Endothelial cell of umbilical vein (primary cell): ENCODE measurements at regions not wholly inside any gene's neighbourhood (a gene's known extent, or its start where the extent isn't known, plus 50 kb on each side); places are given as distances from the start of the nearest gene placed in this dataset.

Experiments used
- BruUV-seq: library from RNA; stranded (reverse); fragments of 400-500 nt; replicated peaks from 2 replicates; lab custom pipeline; 2021; lab: Mats Ljungman, UMichigan
- CTCF ChIA-PET: fragments of 300-600, 350-600 bp; sonication (Branson Sonifier 250); formaldehyde crosslinking; loops from one replicate; lab custom pipeline; 2021; ENCODE audit warnings: antibody characterized with exemption, inconsistent platforms; lab: Charles Lee
- POLR2A ChIA-PET: fragments of 300-600, 350-600 bp; sonication (Branson Sonifier 250); formaldehyde crosslinking; loops from one replicate; lab custom pipeline; 2021; ENCODE audit warnings: antibody characterized with exemption, inconsistent platforms; lab: Charles Lee
- DNase-seq: peaks from one replicate; pipeline ENCODE4 v3.0.0-alpha.2; 2011; ENCODE audit warnings: low read depth, low spot score
- FAIRE-seq: peaks from 2 replicates; lab custom pipeline; 2011; peaks lifted over from hg19 to GRCh38; lab: Jason Lieb, UNC
- H2AFZ ChIP-seq: 2 replicates; pipeline ENCODE4 v1.6.0; 2012; ENCODE audit warnings: low read depth, low read length, control low read depth, inconsistent platforms
- H3K27ac ChIP-seq: 2 replicates; pipeline ENCODE4 v1.5.1; 2011; ENCODE audit warnings: low read depth, mild to moderate bottlenecking, control low read depth, low read length, moderate library complexity; ENCODE audit not compliant: insufficient read depth
- H3K27me3 ChIP-seq, 2 experiments: 2 replicates each; pipeline versions ENCODE4 v1.6.0 to v1.6.1; 2011; ENCODE audit warnings: low read length in 2 of 2, mixed read lengths in 1 of 2; ENCODE audit not compliant: control insufficient read depth in 2 of 2, insufficient read depth in 2 of 2
- H3K36me3 ChIP-seq, 2 experiments: 2 replicates in 1 of 2; 3 replicates in 1 of 2; pipeline ENCODE4 v1.5.1; 2011; ENCODE audit warnings: low read length in 2 of 2, mild to moderate bottlenecking in 1 of 2, moderate library complexity in 1 of 2; ENCODE audit not compliant: control insufficient read depth in 2 of 2, insufficient read depth in 2 of 2; ENCODE audit errors: extremely low read depth in 1 of 2
- H3K4me1 ChIP-seq: 3 replicates; pipeline ENCODE4 v1.5.1; 2011; ENCODE audit warnings: mild to moderate bottlenecking, low read length; ENCODE audit not compliant: control insufficient read depth, insufficient read depth; ENCODE audit errors: extremely low read depth
- H3K4me2 ChIP-seq: 2 replicates; pipeline ENCODE4 v1.6.1; 2011; ENCODE audit warnings: low read length, control low read depth, mixed read lengths; ENCODE audit not compliant: insufficient read depth
- H3K4me3 ChIP-seq, 3 experiments: fragments of 200-600 bp in 1 of 3; sonication (generic), shearing (Covaris generic) in 1 of 3; replicated peaks in 1 of 3; 2 replicates each; pipeline ENCODE4 v1.5.1; 2011 to 2016; ENCODE audit warnings: control low read depth in 3 of 3, low read length in 3 of 3, mild to moderate bottlenecking in 2 of 3, inconsistent platforms in 1 of 3, low read depth in 1 of 3, moderate library complexity in 1 of 3; ENCODE audit not compliant: insufficient read depth in 1 of 3
- H3K79me2 ChIP-seq: 2 replicates; pipeline ENCODE4 v1.6.0; 2012; ENCODE audit warnings: low read length, inconsistent platforms; ENCODE audit not compliant: control insufficient read depth, insufficient read depth
- H3K9ac ChIP-seq: replicated peaks from 2 replicates; pipeline ENCODE3; 2011; ENCODE audit warnings: low read length, control low read depth; ENCODE audit not compliant: insufficient read depth; ENCODE audit errors: extremely low read depth
- H3K9me1 ChIP-seq: replicated peaks from 3 replicates; pipeline ENCODE4 v1.6.0; 2011; ENCODE audit warnings: mild to moderate bottlenecking, low read length; ENCODE audit not compliant: control insufficient read depth, insufficient read depth; ENCODE audit errors: extremely low read depth
- H3K9me3 ChIP-seq: replicated peaks from 2 replicates; pipeline ENCODE4 v1.5.1; 2012; ENCODE audit warnings: low read length, inconsistent platforms; ENCODE audit not compliant: control insufficient read depth, insufficient read depth
- H4K20me1 ChIP-seq: replicated peaks from 2 replicates; pipeline ENCODE3; 2011; ENCODE audit warnings: mild to moderate bottlenecking, low read length; ENCODE audit not compliant: control insufficient read depth, insufficient read depth; ENCODE audit errors: extremely low read depth
- CTCF ChIP-seq, 2 donors: IDR thresholded peaks; 1 replicate in 1 of 2; 2 replicates in 1 of 2; pipeline ENCODE4 v1.5.1; 2011; ENCODE audit warnings: low read length in 2 of 2, mild to moderate bottlenecking in 2 of 2, moderate library complexity in 2 of 2, control low read depth in 1 of 2, inconsistent platforms in 1 of 2, low read depth in 1 of 2; ENCODE audit not compliant: insufficient read depth in 1 of 2; ENCODE audit errors: extremely low read depth in 1 of 2
- FOS ChIP-seq: IDR thresholded peaks from 2 replicates; pipeline ENCODE4 v1.6.1; 2011; ENCODE audit warnings: mild to moderate bottlenecking, low read length, moderate library complexity, borderline replicate concordance; ENCODE audit not compliant: insufficient read depth
- JUN ChIP-seq: IDR thresholded peaks from 2 replicates; pipeline ENCODE4 v1.6.1; 2011; ENCODE audit warnings: borderline replicate concordance, low read depth; ENCODE audit not compliant: insufficient read length, insufficient read depth
- POLR2A ChIP-seq: IDR thresholded peaks from 2 replicates; pipeline ENCODE4 v1.6.1; 2012; ENCODE audit warnings: low read depth, mild to moderate bottlenecking, control low read depth, low read length
- dilution Hi-C: fragments of 300-500 bp; cut with MboI; formaldehyde crosslinking; loops from one replicate; pipeline ENCODE4 v1.15.0; 2019; ENCODE audit warnings: low sequenced_read_pairs; ENCODE audit not compliant: extremely low pct_ligation_motif_present
- intact Hi-C: fragments of 100-400 bp; cut with micrococcal nuclease; formaldehyde crosslinking; loops from one replicate; pipeline ENCODE4 v1.10.0; 2022
- TF ChIP-seq, protein P1 (sequence below): IDR thresholded peaks from 2 replicates; pipeline ENCODE4 v1.6.1; 2011; ENCODE audit not compliant: insufficient read depth, insufficient read length

DNA sequence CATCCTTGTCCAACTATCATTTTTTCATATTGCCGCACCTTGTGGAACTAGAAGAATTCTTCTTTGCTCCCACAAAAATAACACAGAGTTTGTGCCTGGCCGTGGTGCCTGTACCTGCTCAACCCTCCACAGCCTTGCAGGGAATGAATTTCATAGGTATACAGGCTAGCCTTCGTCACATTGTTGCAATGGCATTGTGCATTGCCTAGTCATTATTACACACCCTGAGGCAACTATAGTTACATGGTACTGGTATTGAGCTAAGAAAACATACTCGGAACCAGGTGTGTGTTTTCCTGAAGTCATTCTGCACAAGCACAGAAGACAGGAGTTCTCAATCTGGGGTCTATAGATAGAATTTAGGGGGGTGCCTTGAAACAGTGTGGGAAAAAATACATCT is 188.0 kb upstream of the CTAGE1 start:
- FAIRE-seq = no peak
- no peak overlapping the region for H3K4me2 ChIP-seq
- CTCF ChIA-PET = no interaction called here

GRCh38 chr18:22606563-22607283 is 189.0 kb upstream of the CTAGE1 start:
- H3K9me3 ChIP-seq = no peaks in the 10 kb centered on the region
- no peaks in the 10 kb centered on the region for H4K20me1 ChIP-seq
- no peaks in the 10 kb centered on the region for H3K9me1 ChIP-seq
- H2AFZ ChIP-seq = no peak overlapping the region
- POLR2A ChIA-PET = no interaction called here
- H3K36me3 ChIP-seq = no peaks in the 10 kb centered on the region
- peaks cover 38% of the 10 kb centered on the region for H3K4me1 ChIP-seq
- H3K4me3 ChIP-seq = no peak overlapping the region
- TF ChIP-seq JUN = no peak
- TF ChIP-seq FOS = no peak
- no peak for TF ChIP-seq POLR2A
- TF ChIP-seq CTCF (IDR thresholded peaks at IDR 0.05; ENCODE audit: extremely low read depth in 1 of 2, insufficient read depth in 1 of 2, low read depth in 1 of 2, low read length in 2 of 2) = no peak
- peaks cover 0 to 7% of the 10 kb centered on the region in 2 experiments for H3K27me3 ChIP-seq
- dilution Hi-C loops (no loop called here), intact Hi-C loops (loop anchor here (5.0 kb wide), 1 partner anchor 49 kb away; no protein-coding TSS in a partner anchor)
- no peak for DNase-seq
- H3K79me2 ChIP-seq = no peaks in the 10 kb centered on the region
- no TSS peak for BruUV-seq
- CTCF ChIA-PET = no interaction called here
- no peak overlapping the region for H3K4me2 ChIP-seq
- H3K9ac ChIP-seq = no peak overlapping the region
- H3K27ac ChIP-seq = no peak overlapping the region
- FAIRE-seq = no peak

More for the DNA sequence above, 188.0 kb upstream of the CTAGE1 start:
- Histone ChIP-seq H3K9ac (no peak overlapping the region), H4K20me1 (no peaks in the 10 kb centered on the region), H3K9me3 (no peaks in the 10 kb centered on the region), H3K4me3 (no peak overlapping the region), H3K36me3 (no peaks in the 10 kb centered on the region), H3K27ac (no peak overlapping the region), H3K4me1 (peaks cover 38% of the 10 kb centered on the region), H3K9me1 (no peaks in the 10 kb centered on the region), H3K79me2 (no peaks in the 10 kb centered on the region), H3K27me3 (peaks cover 0 to 10% of the 10 kb centered on the region in 2 experiments), H2AFZ (no peak overlapping the region)
- DNase-seq = no peak
- BruUV-seq = no TSS peak
- TF ChIP-seq, protein P1, sequence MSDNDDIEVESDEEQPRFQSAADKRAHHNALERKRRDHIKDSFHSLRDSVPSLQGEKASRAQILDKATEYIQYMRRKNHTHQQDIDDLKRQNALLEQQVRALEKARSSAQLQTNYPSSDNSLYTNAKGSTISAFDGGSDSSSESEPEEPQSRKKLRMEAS = no peak
- intact Hi-C loops (loop anchor here (2.0 to 5.0 kb wide), 2 partner anchors 48 to 99 kb away; no protein-coding TSS in a partner anchor), dilution Hi-C loops (no loop called here)
- POLR2A ChIA-PET = no interaction called here
